Heart right ventricle (tissue), 16 donors: ENCODE measurements at regions not wholly inside any gene's neighbourhood (a gene's known extent, or its start where the extent isn't known, plus 50 kb on each side); places are given as distances from the start of the nearest gene placed in this dataset.
A peak's percentile ranks its signal among the peaks of the same experiment; 100 is the strongest.

ENCODE experiments used
- ATAC-seq, 8 donors: fragments of 200-7000 bp; cut with Tn5 transposase; one replicate each; pipeline ENCODE4 v1.9.1; 2020; ENCODE audit warnings: mild to moderate bottlenecking in 8 of 8, moderate library complexity in 8 of 8, moderate number of reproducible peaks in 1 of 8
- DNase-seq, 2 donors: peaks; one replicate each; pipeline ENCODE4 v3.0.0-alpha.2; 2020
- H3K27ac ChIP-seq, 10 donors: fragments of 200-600 bp; sonication (generic) in 2 of 10; one replicate each; pipeline versions ENCODE4 v1.5.0 to v1.8.0; 2020 to 2022; ENCODE audit warnings: mild to moderate bottlenecking in 3 of 10
- H3K27me3 ChIP-seq, 7 donors: fragments of 200-600 bp; one replicate each; pipeline ENCODE4 v1.8.0; 2021 to 2022; ENCODE audit warnings: mild to moderate bottlenecking in 2 of 7
- H3K36me3 ChIP-seq, 9 donors: fragments of 200-600 bp; sonication (generic) in 1 of 9; one replicate each; pipeline versions ENCODE4 v1.5.0 to v1.8.0; 2020 to 2022; ENCODE audit warnings: mild to moderate bottlenecking in 2 of 9
- H3K4me1 ChIP-seq, 9 donors: fragments of 200-600 bp; sonication (generic) in 1 of 9; one replicate each; pipeline versions ENCODE4 v1.5.0 to v1.8.0; 2020 to 2022; ENCODE audit warnings: mild to moderate bottlenecking in 4 of 9
- H3K4me3 ChIP-seq, 10 donors: fragments of 200-600 bp; sonication (generic) in 2 of 10; one replicate each; pipeline versions ENCODE4 v1.5.0 to v1.8.0; 2020 to 2022; ENCODE audit warnings: mild to moderate bottlenecking in 7 of 10, moderate library complexity in 2 of 10
- H3K9me3 ChIP-seq, 11 donors: fragments of 200-600 bp in 10 of 11; sonication (generic) in 2 of 11; one replicate each; pipeline versions ENCODE4 v1.5.0 to v1.8.0; 2013 to 2022; ENCODE audit warnings: mild to moderate bottlenecking in 2 of 11, control low read depth in 1 of 11, moderate library complexity in 1 of 11
- CTCF ChIP-seq, 9 donors: fragments of 200-600 bp; sonication (generic) in 2 of 9; IDR thresholded peaks; one replicate each; pipeline versions ENCODE4 v1.5.0 to v1.8.0; 2021 to 2022; ENCODE audit warnings: antibody characterized with exemption in 9 of 9, mild to moderate bottlenecking in 5 of 9, moderate library complexity in 1 of 9
- WGBS, 2 donors: extraction: QIAGEN DNeasy Blood & Tissue Kit; methylation state at CpG; one replicate each; pipeline ENCODE4 v1.1.7; 2013; ENCODE audit warnings: inconsistent platforms in 1 of 2; 5-methylcytosine and 5-hydroxymethylcytosine counted together
- intact Hi-C, 10 donors: fragments of 100-400 bp; cut with DNase I; formaldehyde crosslinking; loops; one replicate each; pipeline versions ENCODE4 v1.11.1 to v1.14.2; 2022
- donor health status: Arrhythmogenic right ventricular cardiomyopathy.
- donor health status: ischemic (EF 13 %, LVEDD 7.1; RV severe dilation, severe dysfunction).
- donor health status: healthy with polysubstance abuse.
- donor health status: DM: no; HTN: yes; CAD: no.
- donor health status: DM: no; HTN: no; CAD: no.
- donor health status: ischemic (EF 25% LVEDD 6.9; RV normal size, moderate dysfunction).
- donor health status: ischemic (EF 25% LVEDD 5.7; RV mildly dilated, moderate dysfunction).
- donor health status: healthy.
- donor health status: DM: yes; HTN: yes; CAD: no.
- donor health status: Ischemic cardiomyopathy.
- donor health status: ischemic (EF 35%, LVEDD 5.7; RV mildly dilated, moderate dysfunction).
- donor health status: nonischemic (EF 11% LVEDD 7.7; RV severe dilation, severe dysfunction).
- donor health status: DM: yes; HTN: yes; CAD: no.
- donor health status: PGD.
- donor health status: ischemic (EF 29% LVEDD 5.4; RV normal size, mild dysfunction).
- donor health status: nonischemic (EF 23%, LVEDD 6.1; RV moderate dilation, normal function).

DNA sequence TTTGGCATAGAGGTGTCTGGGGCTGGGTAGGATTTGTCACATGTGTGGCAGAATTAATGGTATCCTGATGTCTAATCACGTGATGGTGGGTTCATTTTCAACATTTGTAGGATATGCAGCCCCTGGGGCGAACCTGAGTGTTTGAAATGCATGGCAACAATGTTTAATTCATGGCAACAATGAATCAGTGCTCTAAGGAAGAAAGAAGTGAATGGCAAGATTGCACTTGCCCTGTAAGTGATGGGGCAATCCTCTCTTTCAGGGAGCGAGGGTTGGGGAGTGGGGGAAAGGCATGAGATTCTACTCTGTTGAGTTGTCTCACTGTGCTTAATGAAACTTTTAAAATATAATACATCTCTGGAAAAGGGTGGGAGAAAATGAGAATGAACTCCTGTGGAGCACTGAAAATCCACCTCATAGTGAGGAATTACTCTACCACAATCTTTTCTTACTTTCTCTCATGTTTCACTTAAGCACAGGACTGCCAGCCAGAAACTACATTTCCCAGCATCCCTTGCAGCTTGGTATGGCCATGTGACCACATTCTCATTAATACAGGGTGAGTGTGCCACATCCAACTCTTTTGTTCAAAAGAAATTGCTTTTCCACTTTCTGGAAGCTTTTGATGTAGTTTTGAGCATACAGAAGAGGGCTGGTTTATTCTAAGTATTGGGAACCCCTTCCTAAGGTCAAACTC, 64.0 kb upstream of the PGM2 start:
- Histone ChIP-seq H3K9me3 (no peaks in the 10 kb centered on the region), H3K36me3 (no peaks in the 10 kb centered on the region), H3K27ac (no peak overlapping the region), H3K4me3 (no peak overlapping the region), H3K27me3 (no peaks in the 10 kb centered on the region), H3K4me1 (peaks cover 0 to 53% (median 10%) of the 10 kb centered on the region in 9 donors)
- WGBS, 2 donors, result 81 to 94% methylated on average over 3 of the region's 3 CpGs
- ATAC-seq (no peak), DNase-seq (no peak)
- TF ChIP-seq CTCF (IDR thresholded peaks at IDR 0.05), result no peak
- intact Hi-C loops, result no loop called here

- no peak for TF ChIP-seq CTCF (IDR thresholded peaks at IDR 0.05)
- no peak for DNase-seq
- Histone ChIP-seq H3K4me1 (peaks cover 0 to 61% (median 10%) of the 10 kb centered on the region in 9 donors), H3K27me3 (no peaks in the 10 kb centered on the region), H3K4me3 (no peak overlapping the region), H3K36me3 (no peaks in the 10 kb centered on the region), H3K27ac (peak overlapping the region in 1 of 10 donors; percentile 45), H3K9me3 (no peaks in the 10 kb centered on the region)
- peak in 2 of 8 donors; percentile 57 to 84 for ATAC-seq
- intact Hi-C loops, result no loop called here
- WGBS, 2 donors, result 71 to 94% methylated on average over 3 of the region's 3 CpGs
Measured at GRCh38 chr4:37760840-37761239, 65.6 kb upstream of the PGM2 start.

- no peak overlapping the region for H3K27ac ChIP-seq
- ATAC-seq (no peak), DNase-seq (no peak)
- H3K4me1 ChIP-seq, result peaks cover 0 to 71% (median 10%) of the 10 kb centered on the region in 9 donors
- no peaks in the 10 kb centered on the region for H3K36me3 ChIP-seq
- 44 to 96% methylated on average over 1 of the region's 1 CpG for WGBS, 2 donors
- no peak overlapping the region for H3K4me3 ChIP-seq
- intact Hi-C loops, result no loop called here
- H3K9me3 ChIP-seq, result no peaks in the 10 kb centered on the region
- TF ChIP-seq CTCF (IDR thresholded peaks at IDR 0.05), result no peak
- no peaks in the 10 kb centered on the region for H3K27me3 ChIP-seq
Measured at GRCh38 chr4:37759833-37760232, 66.7 kb upstream of the PGM2 start.

DNA sequence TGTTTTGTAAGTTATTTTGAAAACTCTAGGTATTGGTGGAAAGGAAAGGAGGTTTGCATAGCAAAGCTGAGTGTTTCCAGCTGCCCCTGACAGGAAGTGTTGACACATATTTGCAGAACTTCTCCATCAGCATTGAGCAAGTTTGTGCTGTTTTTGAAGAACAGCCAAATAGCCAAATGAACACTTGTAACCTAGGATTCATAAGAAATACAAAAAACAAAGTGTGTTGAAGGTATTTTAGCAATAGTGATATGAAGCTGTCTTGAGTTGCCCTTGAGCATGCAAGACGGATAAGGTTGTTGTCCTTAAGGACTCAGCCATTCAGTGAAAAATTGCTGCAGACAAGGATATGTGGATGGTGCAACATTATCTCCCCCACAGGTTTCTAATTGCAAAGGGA, 68.3 kb upstream of the PGM2 start:
- no peaks in the 10 kb centered on the region for H3K27me3 ChIP-seq
- ATAC-seq (peak in 7 of 8 donors; percentile 24 to 85 (median 68)), DNase-seq (peak in 1 of 2 donors; percentile 22)
- no peaks in the 10 kb centered on the region for H3K9me3 ChIP-seq
- H3K4me3 ChIP-seq, result no peak overlapping the region
- TF ChIP-seq CTCF (IDR thresholded peaks at IDR 0.05), result no peak
- H3K4me1 ChIP-seq, result peaks cover 0 to 87% (median 10%) of the 10 kb centered on the region in 9 donors
- peak overlapping the region in 1 of 10 donors; percentile 76 for H3K27ac ChIP-seq
- WGBS, 2 donors, result 17 to 52% methylated on average over 1 of the region's 1 CpG
- intact Hi-C loops, result no loop called here
- no peaks in the 10 kb centered on the region for H3K36me3 ChIP-seq
